ENCODE measurements at regions not wholly inside any gene's neighbourhood (a gene's known extent, or its start where the extent isn't known, plus 50 kb on each side); places are given as distances from the start of the nearest gene placed in this dataset.
"Not testable (repeated sequence)": the region's sequence is repeated elsewhere in the genome, so short reads cannot be mapped to it uniquely, and the experiment has no call there.

GRCh38 chr10:28906415-28906814, 229.1 kb downstream of the BAMBI start:
- TF ChIP-seq POLR2A (IDR thresholded peaks at IDR 0.05), result no peak
- TF ChIP-seq, protein P1, sequence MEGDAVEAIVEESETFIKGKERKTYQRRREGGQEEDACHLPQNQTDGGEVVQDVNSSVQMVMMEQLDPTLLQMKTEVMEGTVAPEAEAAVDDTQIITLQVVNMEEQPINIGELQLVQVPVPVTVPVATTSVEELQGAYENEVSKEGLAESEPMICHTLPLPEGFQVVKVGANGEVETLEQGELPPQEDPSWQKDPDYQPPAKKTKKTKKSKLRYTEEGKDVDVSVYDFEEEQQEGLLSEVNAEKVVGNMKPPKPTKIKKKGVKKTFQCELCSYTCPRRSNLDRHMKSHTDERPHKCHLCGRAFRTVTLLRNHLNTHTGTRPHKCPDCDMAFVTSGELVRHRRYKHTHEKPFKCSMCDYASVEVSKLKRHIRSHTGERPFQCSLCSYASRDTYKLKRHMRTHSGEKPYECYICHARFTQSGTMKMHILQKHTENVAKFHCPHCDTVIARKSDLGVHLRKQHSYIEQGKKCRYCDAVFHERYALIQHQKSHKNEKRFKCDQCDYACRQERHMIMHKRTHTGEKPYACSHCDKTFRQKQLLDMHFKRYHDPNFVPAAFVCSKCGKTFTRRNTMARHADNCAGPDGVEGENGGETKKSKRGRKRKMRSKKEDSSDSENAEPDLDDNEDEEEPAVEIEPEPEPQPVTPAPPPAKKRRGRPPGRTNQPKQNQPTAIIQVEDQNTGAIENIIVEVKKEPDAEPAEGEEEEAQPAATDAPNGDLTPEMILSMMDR (IDR thresholded peaks at IDR 0.05), result no peak
- intact Hi-C loops (cut with DNase I), result no loop called here
- H3K4me3 ChIP-seq, result no peak overlapping the region
- ATAC-seq (no peak), DNase-seq (no peak)
- H3K27ac ChIP-seq, result no peak overlapping the region
- no peaks in the 10 kb centered on the region for H3K9me3 ChIP-seq
- no peaks in the 10 kb centered on the region for H3K36me3 ChIP-seq (replicated peaks in 1 of 2; ENCODE audit: insufficient read depth in 1 of 2, low read depth in 2 of 2)
- H3K27me3 ChIP-seq, result no peaks in the 10 kb centered on the region
- H3K4me1 ChIP-seq, result no peaks in the 10 kb centered on the region
- whole genome bisulfite sequencing, 2 donors, result 66 to 70% methylated on average over 4 of the region's 4 CpGs

GRCh38 chr10:28906934-28907333, 229.6 kb downstream of the BAMBI start:
- H3K27ac ChIP-seq, result no peak overlapping the region
- H3K4me1 ChIP-seq, result no peaks in the 10 kb centered on the region
- TF ChIP-seq, protein P1 (IDR thresholded peaks at IDR 0.05), result no peak
- no peak for TF ChIP-seq POLR2A (IDR thresholded peaks at IDR 0.05)
- no peaks in the 10 kb centered on the region for H3K36me3 ChIP-seq (replicated peaks in 1 of 2; ENCODE audit: insufficient read depth in 1 of 2, low read depth in 2 of 2)
- ATAC-seq (no peak), DNase-seq (no peak)
- no peak overlapping the region for H3K4me3 ChIP-seq
- 97 to 98% methylated on average over 3 of the region's 3 CpGs for WGBS, 2 donors
- no peaks in the 10 kb centered on the region for H3K27me3 ChIP-seq
- intact Hi-C loops (cut with DNase I), result no loop called here
- H3K9me3 ChIP-seq, result no peaks in the 10 kb centered on the region

DNA sequence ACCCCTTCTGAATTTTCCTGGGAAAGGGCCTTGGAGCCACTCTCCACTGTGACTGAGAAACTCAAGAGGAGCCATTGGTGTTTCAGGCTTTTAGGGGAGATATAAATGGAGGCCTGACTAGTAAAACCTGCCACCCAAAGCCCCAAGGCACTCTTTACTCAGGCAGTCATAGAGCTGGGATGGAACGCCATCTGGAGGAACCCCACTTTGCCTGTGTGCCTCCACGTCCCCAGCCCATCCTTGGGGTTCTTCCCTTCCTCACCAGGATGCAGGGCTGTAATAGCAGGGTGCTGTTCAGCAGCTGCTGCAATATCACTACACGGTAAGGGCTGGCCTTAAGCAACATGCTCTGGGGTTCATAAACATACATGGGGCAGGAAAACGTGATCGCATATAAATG, 232.6 kb downstream of the BAMBI start:
- DNase-seq, result no peak
- intact Hi-C loops (cut with DNase I), result no loop called here
- H3K27me3 ChIP-seq, result no peaks in the 10 kb centered on the region
- no peaks in the 10 kb centered on the region for H3K9me3 ChIP-seq
- TF ChIP-seq POLR2A (IDR thresholded peaks at IDR 0.05), result no peak
- TF ChIP-seq, protein P1 (IDR thresholded peaks at IDR 0.05), result no peak
- H3K27ac ChIP-seq, result no peak overlapping the region
- peaks cover 13% of the 10 kb centered on the region for H3K4me1 ChIP-seq
- H3K4me3 ChIP-seq, result no peak overlapping the region
- ATAC-seq, result no peak
- H3K36me3 ChIP-seq (replicated peaks in 1 of 2; ENCODE audit: insufficient read depth in 1 of 2, low read depth in 2 of 2), result no peaks in the 10 kb centered on the region
- 87 to 95% methylated on average over 5 of the region's 5 CpGs for WGBS, 2 donors

- no peak for DNase-seq
- TF ChIP-seq, protein P1 (IDR thresholded peaks at IDR 0.05), result no peak
- TF ChIP-seq POLR2A (IDR thresholded peaks at IDR 0.05), result no peak
- 54 to 62% methylated on average over 3 of the region's 3 CpGs for WGBS, 2 donors
These were observed 233.6 kb downstream of the BAMBI start for GRCh38 chr10:28910956-28911355.

GRCh38 chr10:28911511-28911910, 234.2 kb downstream of the BAMBI start:
- H3K9me3 ChIP-seq; DNase-seq; H3K4me3 ChIP-seq; ATAC-seq; H3K36me3 ChIP-seq (replicated peaks in 1 of 2; ENCODE audit: insufficient read depth in 1 of 2, low read depth in 2 of 2); intact Hi-C loops (cut with DNase I); H3K27me3 ChIP-seq: not testable (repeated sequence)
- peak overlapping the region in 2 of 4 donors; percentile 14 to 56 for H3K27ac ChIP-seq
- 83 to 89% methylated on average over 8 of the region's 8 CpGs for WGBS, 2 donors
- peaks cover 19% of the 10 kb centered on the region for H3K4me1 ChIP-seq

More at GRCh38 chr10:28910956-28911355, 233.6 kb downstream of the BAMBI start:
- intact Hi-C loops (cut with DNase I), result no loop called here
- Histone ChIP-seq H3K27me3 (no peaks in the 10 kb centered on the region), H3K36me3 (replicated peaks in 1 of 2; ENCODE audit: insufficient read depth in 1 of 2, low read depth in 2 of 2) (no peaks in the 10 kb centered on the region), H3K9me3 (no peaks in the 10 kb centered on the region), H3K27ac (peak overlapping the region in 2 of 4 donors; percentile 14 to 56), H3K4me1 (peaks cover 18% of the 10 kb centered on the region), H3K4me3 (no peak overlapping the region)
- ATAC-seq, result peak; percentile 68
